GM21360 (cell line): ENCODE measurements at regions not wholly inside any gene's neighbourhood (a gene's known extent, or its start where the extent isn't known, plus 50 kb on each side); places are given as distances from the start of the nearest gene placed in this dataset.

Experiments
- ATAC-seq: cut with Tn5 transposase; IDR thresholded peaks from one replicate; pipeline ENCODE4 v1.9.1; 2021; ENCODE audit warnings: mild to moderate bottlenecking, moderate library complexity; ENCODE audit not compliant: unreplicated experiment

DNA sequence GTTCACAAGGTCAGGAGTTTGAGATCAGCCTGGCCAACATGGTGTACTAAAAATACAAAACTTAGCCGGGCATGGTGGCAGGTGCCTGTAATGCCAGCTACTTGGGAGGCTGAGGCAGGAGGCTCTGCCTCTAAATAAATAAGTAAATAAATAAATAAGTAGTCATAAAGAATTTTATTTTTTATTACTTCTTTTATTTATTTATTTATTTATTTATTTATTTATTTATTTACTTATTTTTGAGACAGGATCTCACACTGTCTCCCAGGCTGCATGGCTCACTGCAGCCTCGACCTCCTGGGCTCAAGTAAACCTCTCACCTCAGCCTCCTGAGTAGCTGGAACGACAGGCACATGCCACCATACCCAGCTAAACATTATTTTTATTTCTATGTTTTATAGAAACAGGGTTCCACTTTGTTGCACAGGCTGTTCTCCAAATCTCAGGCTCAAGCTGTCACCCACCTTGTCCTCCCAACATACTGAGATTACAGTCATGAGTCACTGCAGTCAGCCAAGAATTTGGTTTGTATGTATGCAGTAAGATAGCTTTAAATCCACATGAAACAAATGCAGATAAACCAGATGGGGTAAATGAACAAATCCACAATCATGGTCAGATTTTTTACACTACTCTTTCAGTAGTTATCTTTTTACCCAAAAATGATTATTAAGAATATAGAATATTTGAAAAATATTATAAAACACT is 523.3 kb upstream of the RGS18 start:
- no peak for ATAC-seq

DNA sequence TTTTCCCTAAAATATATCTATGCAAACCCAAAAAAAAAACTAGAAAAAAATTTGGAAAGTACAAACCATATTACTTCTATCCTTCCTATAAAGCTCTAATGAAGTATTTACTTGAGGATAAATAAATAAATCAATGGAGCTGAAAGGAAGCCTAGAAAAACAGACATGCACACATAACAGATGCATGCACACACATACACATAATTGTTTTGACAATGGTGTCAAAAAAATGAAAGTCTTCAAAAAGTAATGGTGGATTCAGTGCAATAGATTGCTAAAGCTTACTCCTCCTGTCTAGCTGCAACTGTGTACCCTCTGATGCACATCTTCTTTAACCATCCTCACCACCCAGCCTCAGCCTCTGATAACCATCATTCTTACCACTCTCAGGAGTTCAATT is 521.9 kb upstream of the RGS18 start:
- no peak for ATAC-seq

DNA sequence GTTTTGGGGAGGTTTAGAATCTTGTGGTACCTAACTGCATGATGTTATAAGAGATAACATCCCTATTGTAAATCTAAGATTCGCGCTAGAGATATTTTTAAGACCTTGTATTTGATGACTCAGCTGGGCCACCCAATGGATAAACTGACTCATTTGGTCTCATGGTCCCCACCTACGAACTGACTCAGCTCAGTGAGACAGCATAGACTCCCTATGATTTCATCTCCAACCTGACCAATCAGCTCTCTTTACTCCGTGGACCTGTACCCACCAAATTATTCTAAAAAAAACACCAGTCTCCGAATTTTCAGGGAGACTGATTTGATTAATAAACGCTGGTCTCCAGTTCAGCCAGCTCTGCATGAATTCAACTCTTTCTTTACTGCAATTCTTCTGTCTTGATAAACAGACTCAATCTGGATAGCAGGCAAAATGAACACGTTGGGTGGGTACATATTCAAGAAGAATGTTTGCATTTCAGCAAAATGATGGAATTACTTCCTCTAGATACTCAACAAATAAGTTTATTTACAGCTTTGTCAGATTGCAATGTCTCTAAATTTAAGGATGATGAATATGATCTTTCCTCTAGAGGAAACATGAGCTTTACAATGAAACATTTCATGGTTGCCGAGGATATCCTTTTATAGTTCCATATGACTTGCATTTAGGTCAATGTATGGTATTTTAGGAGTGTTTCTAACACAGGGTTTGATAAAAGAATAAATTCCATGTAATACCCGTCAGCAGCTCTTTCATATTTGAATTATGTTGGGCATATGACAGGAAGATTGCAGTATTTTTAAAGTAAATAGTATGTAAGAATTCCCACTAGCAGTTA is 516.6 kb upstream of the RGS18 start:
- no peak for ATAC-seq

DNA sequence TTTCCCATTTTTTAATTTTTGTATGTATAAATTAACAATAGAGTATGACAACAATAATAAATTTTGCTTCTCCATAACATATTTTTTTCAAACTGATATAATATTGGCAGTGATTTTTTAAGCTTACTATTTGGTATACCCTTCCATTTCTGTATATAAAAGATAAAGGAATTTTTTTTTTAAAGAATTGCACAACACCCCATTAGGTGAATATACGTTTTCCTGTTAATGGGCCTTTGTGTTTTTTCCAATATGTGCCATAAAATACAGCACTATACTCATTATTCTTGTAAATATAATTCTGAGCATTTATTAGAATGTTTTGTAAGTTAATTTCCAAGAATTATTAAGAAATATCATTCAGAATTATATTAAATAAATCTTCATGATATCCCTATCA is 515.2 kb upstream of the RGS18 start:
- no peak for ATAC-seq

DNA sequence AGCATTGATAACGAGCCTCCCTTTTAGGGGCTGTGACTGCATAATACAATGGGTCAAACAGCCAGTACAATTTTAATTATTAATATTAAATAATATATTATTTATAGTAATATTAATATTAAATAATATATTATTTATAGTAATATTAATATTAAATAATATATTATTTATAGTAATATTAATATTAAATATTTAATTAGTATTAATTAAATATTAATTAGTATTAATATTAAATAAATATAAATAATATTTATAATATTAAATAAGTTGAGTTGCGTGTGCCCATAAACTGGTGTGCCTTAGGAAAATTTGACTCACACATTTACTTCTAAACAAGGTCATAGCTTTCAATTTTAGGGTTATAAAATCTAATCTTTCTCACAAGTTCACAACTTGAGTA is 509.3 kb upstream of the RGS18 start:
- ATAC-seq = no peak

DNA sequence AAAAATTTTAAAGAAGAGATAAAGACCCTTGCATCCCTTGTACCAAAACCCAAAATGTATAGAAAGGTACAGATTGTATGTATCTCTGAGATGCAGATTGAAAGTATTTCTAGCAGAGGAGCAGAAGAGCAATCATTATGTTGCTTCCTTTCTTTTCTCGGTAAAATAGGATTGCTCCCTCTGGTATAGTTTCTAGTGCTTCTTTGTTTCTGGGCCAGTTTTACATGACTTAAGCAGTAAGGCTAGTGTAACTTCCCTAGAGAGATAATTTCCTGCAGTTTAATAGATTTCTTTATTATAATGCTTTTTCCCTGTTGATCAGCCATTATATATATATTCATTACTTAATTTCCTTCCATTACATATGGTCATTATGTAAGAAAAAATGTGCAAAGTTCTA is 496.2 kb upstream of the RGS18 start:
- ATAC-seq = no peak

DNA sequence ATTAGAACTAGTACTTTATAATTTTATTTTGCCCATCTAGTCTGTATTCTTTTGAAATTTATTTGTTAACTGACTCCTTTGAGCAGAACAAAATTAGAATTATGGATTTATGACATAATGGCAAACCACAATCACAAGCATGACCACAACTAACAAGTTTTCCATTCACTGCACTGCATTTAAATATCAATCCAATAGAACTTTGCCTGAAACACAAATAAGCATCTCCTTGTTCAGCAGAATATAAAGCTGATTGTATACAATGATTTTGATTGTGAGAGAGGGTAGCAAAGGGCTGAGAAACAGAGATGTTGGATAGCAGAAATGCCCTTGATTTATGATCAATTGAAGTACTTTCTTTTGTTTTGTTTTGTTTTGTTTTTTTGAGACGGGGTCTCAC is 495.5 kb upstream of the RGS18 start:
- ATAC-seq = no peak

DNA sequence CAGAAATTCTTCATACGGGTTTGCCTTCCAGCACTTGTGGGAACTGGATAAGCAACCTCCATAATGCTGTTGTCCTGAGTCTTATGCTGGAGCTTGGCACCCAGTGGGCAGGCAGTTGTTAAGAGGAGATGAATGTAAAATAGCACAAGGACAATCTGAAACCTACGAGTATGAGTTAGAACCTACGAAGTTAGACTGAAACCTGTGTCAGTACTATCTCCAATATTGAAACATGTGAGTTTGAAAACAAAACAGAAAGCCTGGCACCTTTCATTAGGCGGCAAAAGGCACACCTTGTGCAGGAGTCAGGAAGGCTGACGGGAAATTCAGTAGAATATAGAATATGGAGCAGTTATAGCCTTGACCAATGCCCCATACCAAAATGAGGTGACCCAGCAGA is 489.7 kb upstream of the RGS18 start:
- no peak for ATAC-seq

DNA sequence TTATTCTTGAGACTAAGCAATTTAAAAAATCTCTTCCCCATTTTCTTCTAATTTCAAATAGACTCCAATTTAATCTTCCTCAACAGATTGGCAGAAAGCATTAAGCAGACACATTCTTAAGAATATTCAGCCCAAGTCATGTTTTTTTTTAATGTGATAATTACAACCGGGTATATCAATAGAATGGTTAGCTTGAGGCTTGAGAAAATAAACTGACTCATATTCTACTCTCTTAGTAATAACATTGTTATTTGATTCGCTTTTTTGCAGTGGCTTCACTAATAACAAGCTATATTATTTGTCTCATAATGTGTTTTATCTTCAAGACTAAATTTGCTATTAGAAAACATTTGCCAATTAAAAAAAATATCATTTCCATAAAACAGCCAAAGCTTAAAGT is 488.6 kb upstream of the RGS18 start:
- ATAC-seq = no peak

DNA sequence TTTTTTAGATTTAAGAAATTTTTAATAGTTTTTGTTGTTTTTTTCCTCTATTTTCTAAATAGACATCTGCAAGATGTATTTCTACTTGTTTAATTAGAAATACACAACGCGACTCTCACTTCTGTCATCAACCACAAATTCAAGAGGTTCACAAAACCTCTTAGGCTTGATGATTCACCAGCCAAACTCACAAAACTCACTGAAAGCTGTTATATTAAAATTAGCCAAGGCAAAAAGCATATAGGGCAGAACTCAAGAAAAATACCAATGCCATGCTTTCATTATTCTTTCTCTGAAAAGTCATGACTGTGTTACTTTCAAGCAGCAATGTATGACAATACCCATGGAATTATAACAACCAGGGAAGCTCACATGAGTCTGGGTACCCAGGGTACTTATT is 487.0 kb upstream of the RGS18 start:
- no peak for ATAC-seq

DNA sequence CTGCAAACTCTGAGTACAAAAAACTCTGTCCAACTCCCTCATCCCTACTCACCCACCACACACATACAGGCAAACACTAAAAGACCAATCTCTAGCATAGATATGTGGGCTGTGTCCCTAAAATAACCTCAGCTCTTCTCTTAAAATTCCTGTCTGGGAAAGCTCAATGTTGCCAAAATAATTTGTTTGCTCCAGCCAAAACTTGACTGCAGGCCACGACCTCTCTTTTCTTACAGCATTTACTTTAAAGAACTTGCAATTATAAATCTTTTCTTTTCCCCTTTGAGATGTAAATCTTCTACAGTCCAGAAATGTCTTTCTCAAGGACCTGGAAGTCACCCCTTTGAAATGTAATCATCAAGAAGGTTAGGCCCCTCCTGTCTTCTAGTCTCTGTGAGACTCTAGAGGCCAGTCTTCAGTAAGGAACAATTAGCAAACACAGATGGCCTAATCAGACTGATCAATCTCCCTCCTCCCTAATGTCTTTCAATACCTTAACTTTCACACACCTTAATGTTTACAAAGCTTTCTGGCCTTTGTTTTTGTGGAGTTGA is 483.6 kb upstream of the RGS18 start:
- ATAC-seq = no peak

DNA sequence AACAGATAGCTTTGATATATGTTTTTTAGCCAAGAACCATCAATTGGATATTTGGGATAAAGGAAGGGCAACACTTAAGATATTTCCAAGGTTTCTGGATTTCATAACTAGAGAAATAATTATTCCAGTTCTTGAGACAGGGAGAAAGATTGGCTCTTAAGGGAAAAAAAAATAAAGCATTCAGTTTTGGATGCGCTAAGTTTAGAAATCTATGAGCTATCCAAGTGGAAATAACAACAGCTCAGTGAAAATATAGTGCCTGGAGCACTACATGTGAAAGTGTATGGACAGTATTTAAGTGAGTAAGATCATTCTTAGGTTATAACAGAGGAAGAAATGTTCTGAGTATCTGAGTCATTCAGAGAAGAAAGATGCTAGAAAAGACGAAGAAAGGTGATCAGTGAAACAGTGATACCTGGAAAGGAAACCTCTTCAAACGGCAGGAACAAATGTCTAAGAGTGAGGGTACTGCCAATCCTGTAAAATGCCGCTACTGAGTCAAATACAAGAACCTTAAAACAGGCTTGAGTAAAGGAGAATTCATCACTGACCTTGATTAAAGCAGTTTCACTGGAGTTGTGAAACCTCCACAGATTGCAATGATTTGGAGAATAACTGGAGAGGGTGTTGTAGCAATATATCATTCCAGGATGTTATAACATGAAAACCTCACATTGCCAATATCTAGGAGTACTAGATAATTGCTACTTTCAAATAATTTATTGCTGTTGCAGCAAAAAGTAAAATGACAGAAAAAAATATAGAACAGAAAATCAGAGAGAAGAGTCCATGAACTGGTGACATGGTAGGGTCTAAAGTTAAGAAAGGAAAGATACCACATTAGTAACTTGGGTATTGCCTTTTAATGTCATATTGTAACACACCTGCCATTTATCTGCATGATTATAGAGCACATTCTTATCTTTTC is 482.1 kb upstream of the RGS18 start:
- ATAC-seq = no peak

DNA sequence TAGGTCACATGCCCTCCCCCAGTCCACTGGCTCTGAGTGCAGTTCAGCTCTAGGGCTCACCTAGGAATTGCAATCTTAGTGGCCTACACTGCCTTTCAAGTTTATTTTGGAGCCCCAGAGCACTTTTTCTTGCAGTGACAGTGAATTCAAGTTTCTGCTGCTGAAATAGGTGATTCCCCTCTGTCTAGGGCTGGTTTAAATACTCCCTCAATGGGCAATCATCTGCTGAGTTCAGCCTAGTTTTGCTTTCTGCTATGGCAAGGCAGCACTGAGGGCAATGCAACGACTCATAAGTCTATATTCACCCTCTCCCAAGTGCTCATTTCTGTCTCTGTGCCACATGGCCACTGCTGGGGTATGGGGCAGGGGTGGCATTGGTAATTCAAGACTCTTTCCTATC is 472.6 kb upstream of the RGS18 start:
- no peak for ATAC-seq

DNA sequence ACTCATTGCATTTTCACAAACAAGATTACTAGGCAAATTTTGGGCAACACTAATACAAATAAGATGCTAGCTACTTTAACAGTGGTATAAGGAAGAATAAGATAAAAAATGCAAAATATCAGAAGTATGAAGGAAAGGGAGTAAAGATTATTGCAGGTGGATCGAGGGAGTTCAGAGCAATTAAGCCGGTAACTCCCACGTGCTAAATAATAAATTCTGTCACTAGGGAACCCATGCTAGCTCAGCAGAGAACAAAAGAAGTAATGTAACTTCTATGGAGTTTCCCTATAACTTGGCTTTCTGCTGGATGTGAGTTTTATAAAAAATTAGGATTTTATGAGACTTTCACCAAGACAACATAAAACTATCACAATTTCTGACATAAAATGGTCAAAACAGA is 470.5 kb upstream of the RGS18 start:
- ATAC-seq = no peak

DNA sequence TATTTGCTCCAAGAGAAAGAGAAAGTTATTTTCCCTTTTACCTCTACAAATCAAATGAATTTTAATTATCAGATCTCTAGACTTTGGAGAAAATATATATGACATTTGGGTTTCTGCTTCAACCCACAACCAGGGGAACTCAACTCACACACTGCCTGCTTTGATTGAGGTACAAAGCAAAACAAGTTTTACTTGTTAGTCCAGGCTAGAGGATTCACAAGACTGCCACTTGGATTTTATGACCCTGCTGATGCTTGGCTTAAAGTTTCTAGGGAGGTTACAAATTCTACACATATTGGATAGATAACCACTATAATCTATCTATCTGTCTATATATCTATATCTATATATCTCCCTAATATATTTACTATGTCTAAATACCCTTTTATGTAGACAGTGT is 467.3 kb upstream of the RGS18 start:
- no peak for ATAC-seq

DNA sequence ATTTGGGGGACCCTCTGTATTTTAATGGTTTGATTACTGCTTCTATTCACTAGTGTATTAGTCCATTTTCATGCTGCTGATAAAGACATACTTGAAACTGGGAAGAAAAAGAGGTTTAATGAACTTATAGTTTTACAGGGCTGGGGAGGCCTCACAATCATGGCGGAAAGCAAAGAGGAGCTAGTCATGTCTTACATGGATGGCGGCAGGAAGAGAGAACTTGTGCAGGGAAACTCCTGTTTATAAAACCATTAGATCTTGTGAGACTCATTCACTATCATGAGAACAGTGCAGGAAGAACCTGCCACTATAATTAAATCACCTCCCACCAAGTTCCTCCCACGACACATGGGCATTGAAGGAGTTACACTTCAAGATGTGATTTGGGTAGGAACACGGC is 464.5 kb upstream of the RGS18 start:
- no peak for ATAC-seq

DNA sequence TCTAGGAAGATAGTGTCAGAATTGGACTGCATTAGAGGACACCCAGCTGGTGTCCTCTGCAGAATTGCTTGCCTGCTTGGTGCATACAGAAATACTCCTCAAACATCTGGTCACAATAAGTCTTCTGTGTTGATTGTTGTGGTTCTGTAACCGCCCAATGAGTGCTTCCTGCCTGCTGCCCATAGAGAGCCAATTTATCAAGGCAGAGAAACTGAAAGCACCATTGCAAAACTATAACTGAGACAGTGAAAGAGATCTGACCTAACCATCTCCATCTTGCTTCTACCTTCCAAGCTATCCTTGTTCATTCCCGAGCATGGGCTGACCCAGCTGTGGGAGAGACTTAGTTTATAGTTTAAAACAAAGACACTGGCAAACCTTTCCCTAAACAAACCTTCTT is 462.4 kb upstream of the RGS18 start:
- ATAC-seq = no peak

DNA sequence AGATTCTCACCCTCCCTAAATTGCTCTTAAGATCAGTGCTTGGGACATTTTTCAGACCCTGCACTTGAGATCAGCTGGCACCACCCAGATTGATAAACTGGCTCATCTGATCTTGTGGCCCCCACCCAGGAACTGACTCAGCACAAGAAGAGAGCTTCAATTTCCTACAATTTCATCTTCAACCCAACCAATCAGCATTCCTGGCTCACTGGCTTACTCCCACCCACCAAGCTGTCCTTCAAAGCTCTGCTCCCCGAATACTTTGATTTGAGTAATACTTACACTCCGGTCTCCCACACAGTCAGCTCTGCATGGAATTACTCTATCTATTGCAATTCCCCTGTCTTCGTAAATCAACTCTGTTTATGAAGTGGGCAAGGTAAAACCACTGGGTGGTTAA is 461.9 kb upstream of the RGS18 start:
- no peak for ATAC-seq

DNA sequence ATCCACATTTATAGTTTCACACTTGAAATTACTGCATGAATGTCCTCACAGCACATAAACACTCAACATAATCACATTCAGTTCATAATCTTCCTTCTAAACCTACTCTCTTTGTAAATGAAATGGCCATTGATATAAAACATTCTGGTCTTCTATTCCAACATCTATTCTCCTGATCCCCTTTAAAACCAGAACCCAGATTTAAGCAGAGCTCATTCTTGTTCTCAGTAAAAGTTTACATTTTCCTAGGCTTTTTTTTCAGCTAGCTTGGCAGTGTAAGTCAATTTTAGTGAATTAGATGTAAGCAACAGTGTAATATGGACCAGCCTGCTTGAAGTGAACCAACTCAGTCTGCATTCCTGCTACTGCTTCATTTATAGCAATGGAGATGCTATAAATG is 460.7 kb upstream of the RGS18 start:
- no peak for ATAC-seq

DNA sequence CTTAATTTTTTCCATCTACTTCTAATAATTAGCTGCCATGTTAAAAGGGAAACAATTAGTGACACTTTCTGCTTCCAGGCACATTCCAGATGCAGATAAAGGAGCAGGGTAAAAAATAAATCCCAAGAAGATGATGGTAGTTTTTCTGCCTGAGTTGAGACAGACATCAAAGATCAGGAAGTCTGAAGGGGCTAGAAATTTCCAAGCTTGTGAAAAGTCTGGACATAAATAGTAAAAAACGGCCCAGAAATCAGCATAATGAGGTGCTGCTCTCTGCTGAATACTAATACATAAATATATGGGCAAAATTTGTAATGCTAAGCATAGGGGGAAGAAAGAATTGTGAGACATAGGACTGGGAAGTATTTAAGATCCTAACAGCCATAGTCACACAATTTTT is 460.0 kb upstream of the RGS18 start:
- no peak for ATAC-seq

DNA sequence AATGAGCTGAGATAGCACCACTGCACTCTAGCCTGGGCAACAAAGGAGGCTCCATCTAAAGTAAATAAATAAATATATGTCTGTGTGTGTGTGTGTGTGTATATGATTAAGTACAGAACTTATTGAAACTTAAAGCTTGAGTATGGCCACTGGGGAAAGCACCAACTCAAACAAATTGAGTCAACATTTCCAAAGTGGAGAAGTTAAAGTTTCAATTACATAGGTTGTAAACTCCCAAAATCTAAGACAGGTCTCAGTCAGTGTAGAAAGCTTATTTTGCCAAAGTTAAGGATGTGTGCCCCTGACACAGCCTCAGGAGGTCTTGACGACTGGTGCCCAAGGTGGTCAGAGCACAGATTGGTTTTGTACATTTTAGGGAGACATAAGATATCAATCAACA is 458.9 kb upstream of the RGS18 start:
- no peak for ATAC-seq
